GM12878 (cell line): ENCODE measurements at regions not wholly inside any gene's neighbourhood (a gene's known extent, or its start where the extent isn't known, plus 50 kb on each side); places are given as distances from the start of the nearest gene placed in this dataset.

Source experiments
- ATAC-seq: fragments of 200-7000 bp; cut with Tn5 transposase; 3 replicates; pipeline ENCODE4 v1.9.1; 2020; ENCODE audit warnings: mild to moderate bottlenecking, moderate library complexity
- BruUV-seq: library from RNA; stranded (reverse); fragments of 400-500 nt; replicated peaks from 2 replicates; lab custom pipeline; 2021; lab: Mats Ljungman, UMichigan
- CTCF ChIA-PET: fragments of 300-600 bp; sonication (Branson Sonifier 250); formaldehyde crosslinking; extraction: SDS; loops from one replicate; lab custom pipeline; 2021; ENCODE audit warnings: inconsistent platforms; lab: Yijun Ruan, JAX
- POLR2A ChIA-PET: fragments of 350-600 bp; formaldehyde crosslinking; extraction: SDS; loops from one replicate; lab custom pipeline; 2021; ENCODE audit warnings: inconsistent platforms; lab: Charles Lee
- RAD21 ChIA-PET: fragments of 300-600 bp; sonication (Branson Sonifier 250); formaldehyde crosslinking; loops from one replicate; lab custom pipeline; 2023; ENCODE audit warnings: antibody characterized with exemption; ENCODE audit not compliant: unreplicated experiment; lab: Charles Lee
- SMC1A ChIA-PET: fragments of 300-600 bp; sonication (Branson Sonifier 250); formaldehyde crosslinking; loops from one replicate; lab custom pipeline; 2023; ENCODE audit not compliant: unreplicated experiment, uncharacterized antibody; lab: Charles Lee
- DNase-seq: peaks from one replicate; pipeline ENCODE4 v3.0.0-alpha.2; 2011; ENCODE audit warnings: low read depth, low spot score
- FAIRE-seq: peaks from 3 replicates; lab custom pipeline; 2011; peaks lifted over from hg19 to GRCh38; lab: Jason Lieb, UNC
- H2AFZ ChIP-seq: 2 replicates; pipeline ENCODE4 v1.6.0; 2011; ENCODE audit warnings: low read depth, low read length, control low read depth; ENCODE audit not compliant: control insufficient read depth
- H3K27ac ChIP-seq: 2 replicates; pipeline ENCODE4 v1.5.1; 2011; ENCODE audit warnings: control low read depth; ENCODE audit not compliant: control insufficient read depth, insufficient read depth
- H3K27me3 ChIP-seq, 2 experiments: replicated peaks in 1 of 2; 2 replicates each; pipeline versions ENCODE4 v1.6.0 to v1.6.1; 2011; ENCODE audit warnings: low read length in 1 of 2; ENCODE audit not compliant: control insufficient read depth in 2 of 2, insufficient read depth in 2 of 2
- H3K36me3 ChIP-seq, 2 experiments: 2 replicates each; pipeline ENCODE4 v1.5.1; 2011; ENCODE audit warnings: low read length in 1 of 2; ENCODE audit not compliant: control insufficient read depth in 2 of 2, insufficient read depth in 2 of 2
- H3K4me1 ChIP-seq: 2 replicates; pipeline ENCODE4 v1.6.1; 2011; ENCODE audit warnings: mild to moderate bottlenecking, low read length, moderate library complexity, mixed read lengths; ENCODE audit not compliant: control insufficient read depth, insufficient read depth
- H3K4me2 ChIP-seq: 2 replicates; pipeline ENCODE4 v1.6.0; 2011; ENCODE audit warnings: control low read depth; ENCODE audit not compliant: control insufficient read depth, insufficient read depth
- H3K4me3 ChIP-seq: fragments of 200-600 bp; sonication (generic); 2 replicates; pipeline ENCODE4 v1.5.1; 2016
- H3K79me2 ChIP-seq: 2 replicates; pipeline ENCODE4 v1.6.0; 2011; ENCODE audit warnings: low read length; ENCODE audit not compliant: control insufficient read depth, insufficient read depth
- H3K9ac ChIP-seq: 2 replicates; pipeline ENCODE4 v1.8.0; 2011; ENCODE audit warnings: low read length, control low read depth, mixed read lengths; ENCODE audit not compliant: control insufficient read depth, insufficient read depth
- H3K9me3 ChIP-seq: replicated peaks from 3 replicates; pipeline ENCODE4 v1.5.1; 2011; ENCODE audit warnings: mild to moderate bottlenecking, low read length; ENCODE audit not compliant: control insufficient read depth, insufficient read depth
- H4K20me1 ChIP-seq: 2 replicates; pipeline ENCODE4 v1.6.0; 2011; ENCODE audit not compliant: control insufficient read depth, insufficient read depth
- JUNB ChIP-seq: IDR thresholded peaks from 2 replicates; pipeline ENCODE4 v1.6.1; 2016; ENCODE audit warnings: antibody characterized with exemption, mild to moderate bottlenecking
- KAT2A ChIP-seq: conservative IDR thresholded peaks from 2 replicates; pipeline ENCODE4 v1.6.1; 2011; ENCODE audit warnings: low read depth, low read length; ENCODE audit not compliant: control insufficient read depth
- NRF1 ChIP-seq: conservative IDR thresholded peaks from 2 replicates; pipeline ENCODE4 v1.6.1; 2011; ENCODE audit warnings: mild to moderate bottlenecking, low read depth, low read length, improper control_type of control experiment
- POLR2A ChIP-seq: IDR thresholded peaks from 2 replicates; pipeline ENCODE4 v1.6.1; 2011; ENCODE audit warnings: low read depth, mild to moderate bottlenecking, low read length
- SMAD1 ChIP-seq: fragments of 450-650 bp; IDR thresholded peaks from 2 replicates; pipeline ENCODE4 v1.6.1; 2018; ENCODE audit warnings: mild to moderate bottlenecking, low read depth; ENCODE audit not compliant: partially characterized antibody
- SRF ChIP-seq, 2 experiments: IDR thresholded peaks; 2 replicates each; pipeline ENCODE4 v1.6.1; 2011; ENCODE audit warnings: low read depth in 2 of 2, low read length in 2 of 2, mild to moderate bottlenecking in 1 of 2, moderate library complexity in 1 of 2
- WGBS: methylation state at CpG from one replicate; pipeline ENCODE4 v1.1.6; 2016; ENCODE audit warnings: low lambda C conversion rate; ENCODE audit not compliant: insufficient replicate concordance, insufficient coverage; ENCODE audit errors: missing lambda C conversion rate; 5-methylcytosine and 5-hydroxymethylcytosine counted together
- in situ Hi-C: fragments of 300-500 bp; cut with MboI; formaldehyde crosslinking; loops from 9 replicates; pipeline ENCODE4 v1.14.3; 2018; ENCODE audit warnings: mixed read lengths
- intact Hi-C: fragments of 100-400 bp; cut with micrococcal nuclease; formaldehyde crosslinking; loops from one replicate; pipeline ENCODE4 v1.14.2; 2022; ENCODE audit not compliant: unreplicated experiment
- TF ChIP-seq, protein P1 (sequence below): fragments of 450-650 bp; IDR thresholded peaks from 2 replicates; pipeline ENCODE4 v1.6.1; 2017; ENCODE audit warnings: mild to moderate bottlenecking, moderate library complexity

GRCh38 chr14:85391892-85392291, 138.1 kb upstream of the FLRT2 start:
- Histone ChIP-seq H3K9me3 (no peaks in the 10 kb centered on the region; the same call in 2 of the 3 replicates), H3K27ac (no peak overlapping the region), H3K27me3 (no peaks in the 10 kb centered on the region), H3K4me1 (no peaks in the 10 kb centered on the region), H3K9ac (no peak overlapping the region), H3K4me3 (no peak overlapping the region), H4K20me1 (no peaks in the 10 kb centered on the region), H3K36me3 (no peaks in the 10 kb centered on the region), H3K4me2 (no peak overlapping the region), H2AFZ (no peak overlapping the region), H3K79me2 (no peaks in the 10 kb centered on the region)
- no TSS peak for BruUV-seq
- 0% methylated on average over 3 of the region's 3 CpGs for WGBS
- TF ChIP-seq NRF1 (no peak), KAT2A (no peak), SMAD1 (no peak), POLR2A (no peak), SRF (IDR thresholded peaks at IDR 0.05; ENCODE audit: low read depth in 2 of 2, low read length in 2 of 2) (no peak), JUNB (no peak)
- TF ChIP-seq, protein P1, sequence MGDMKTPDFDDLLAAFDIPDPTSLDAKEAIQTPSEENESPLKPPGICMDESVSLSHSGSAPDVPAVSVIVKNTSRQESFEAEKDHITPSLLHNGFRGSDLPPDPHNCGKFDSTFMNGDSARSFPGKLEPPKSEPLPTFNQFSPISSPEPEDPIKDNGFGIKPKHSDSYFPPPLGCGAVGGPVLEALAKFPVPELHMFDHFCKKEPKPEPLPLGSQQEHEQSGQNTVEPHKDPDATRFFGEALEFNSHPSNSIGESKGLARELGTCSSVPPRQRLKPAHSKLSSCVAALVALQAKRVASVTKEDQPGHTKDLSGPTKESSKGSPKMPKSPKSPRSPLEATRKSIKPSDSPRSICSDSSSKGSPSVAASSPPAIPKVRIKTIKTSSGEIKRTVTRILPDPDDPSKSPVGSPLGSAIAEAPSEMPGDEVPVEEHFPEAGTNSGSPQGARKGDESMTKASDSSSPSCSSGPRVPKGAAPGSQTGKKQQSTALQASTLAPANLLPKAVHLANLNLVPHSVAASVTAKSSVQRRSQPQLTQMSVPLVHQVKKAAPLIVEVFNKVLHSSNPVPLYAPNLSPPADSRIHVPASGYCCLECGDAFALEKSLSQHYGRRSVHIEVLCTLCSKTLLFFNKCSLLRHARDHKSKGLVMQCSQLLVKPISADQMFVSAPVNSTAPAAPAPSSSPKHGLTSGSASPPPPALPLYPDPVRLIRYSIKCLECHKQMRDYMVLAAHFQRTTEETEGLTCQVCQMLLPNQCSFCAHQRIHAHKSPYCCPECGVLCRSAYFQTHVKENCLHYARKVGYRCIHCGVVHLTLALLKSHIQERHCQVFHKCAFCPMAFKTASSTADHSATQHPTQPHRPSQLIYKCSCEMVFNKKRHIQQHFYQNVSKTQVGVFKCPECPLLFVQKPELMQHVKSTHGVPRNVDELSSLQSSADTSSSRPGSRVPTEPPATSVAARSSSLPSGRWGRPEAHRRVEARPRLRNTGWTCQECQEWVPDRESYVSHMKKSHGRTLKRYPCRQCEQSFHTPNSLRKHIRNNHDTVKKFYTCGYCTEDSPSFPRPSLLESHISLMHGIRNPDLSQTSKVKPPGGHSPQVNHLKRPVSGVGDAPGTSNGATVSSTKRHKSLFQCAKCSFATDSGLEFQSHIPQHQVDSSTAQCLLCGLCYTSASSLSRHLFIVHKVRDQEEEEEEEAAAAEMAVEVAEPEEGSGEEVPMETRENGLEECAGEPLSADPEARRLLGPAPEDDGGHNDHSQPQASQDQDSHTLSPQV = no peak
- ChIA-PET SMC1A (no interaction called here), RAD21 (no interaction called here), CTCF (interaction anchor here (1.2 kb wide), 1 partner anchor 14 kb away, joined by 5 read pairs; no protein-coding TSS in a partner anchor), POLR2A (no interaction called here)
- intact Hi-C loops (no loop called here), in situ Hi-C loops (no loop called here)
- FAIRE-seq (no peak), ATAC-seq (no peak), DNase-seq (no peak)
